Pancreas (tissue), 10 donors: ENCODE measurements at regions not wholly inside any gene's neighbourhood (a gene's known extent, or its start where the extent isn't known, plus 50 kb on each side); places are given as distances from the start of the nearest gene placed in this dataset.

Source experiments
- ATAC-seq, 4 donors: fragments of 200-7000 bp; cut with Tn5 transposase; one replicate each; pipeline versions ENCODE4 v1.8.0 to v1.9.1; 2020; ENCODE audit warnings: mild to moderate bottlenecking in 4 of 4, moderate library complexity in 4 of 4
- DNase-seq, 6 donors: peaks; one replicate each; pipeline ENCODE4 v3.0.0-alpha.2; 2020
- FAIRE-seq: peaks from 2 replicates; lab custom pipeline; 2012; peaks lifted over from hg19 to GRCh38; lab: Jason Lieb, UNC
- H3K27ac ChIP-seq, 4 donors: fragments of 200-600 bp; sonication (generic); 1 replicate in 3 of 4; 2 replicates in 1 of 4; pipeline versions ENCODE4 v1.5.0 to v1.8.0; 2020
- H3K27me3 ChIP-seq, 4 donors: fragments of 200-600 bp; one replicate each; pipeline ENCODE4 v1.8.0; 2021
- H3K36me3 ChIP-seq, 3 donors: fragments of 200-600 bp; sonication (generic) in 1 of 3; one replicate each; pipeline versions ENCODE4 v1.5.0 to v1.8.0; 2020 to 2021
- H3K4me1 ChIP-seq, 3 donors: fragments of 200-600 bp; one replicate each; pipeline ENCODE4 v1.8.0; 2021
- H3K4me3 ChIP-seq, 4 donors: fragments of 200-600 bp; sonication (generic) in 2 of 4; one replicate each; pipeline versions ENCODE4 v1.5.0 to v1.8.0; 2020 to 2021
- H3K9me3 ChIP-seq, 4 donors: fragments of 200-600 bp; one replicate each; pipeline ENCODE4 v1.8.0; 2021
- CTCF ChIP-seq, 4 donors: fragments of 200-600 bp; sonication (generic) in 3 of 4; IDR thresholded peaks; one replicate each; pipeline versions ENCODE4 v1.5.0 to v1.8.0; 2021; ENCODE audit warnings: antibody characterized with exemption in 4 of 4
- WGBS, 2 donors: extraction: QIAGEN DNeasy Blood & Tissue Kit; methylation state at CpG; one replicate each; pipeline ENCODE4 v1.1.7; 2013; 5-methylcytosine and 5-hydroxymethylcytosine counted together
- intact Hi-C, 3 donors: fragments of 100-400 bp; cut with DNase I; formaldehyde crosslinking; loops; one replicate each; pipeline versions ENCODE4 v1.11.1 to v1.14.2; 2022
- donor health status: healthy with polysubstance abuse.
- donor health status: DM: no; HTN: no; CAD: no; lungs with moderate emphysema.
- donor health status: DM: no; HTN: no; CAD: no.
- donor health status: control.
- donor health status: control.
- donor health status: Bipolar disorder and iron deficiency.
- donor health status: DM: yes; HTN: yes; CAD: no.
- donor health status: DM: no; HTN: no; CAD: no.
- donor health status: DM: no; HTN: no; CAD: no.
- donor health status: DM: yes; HTN: yes; CAD: no.

- WGBS, 2 donors = 63 to 69% methylated on average over 6 of the region's 6 CpGs
- FAIRE-seq = no peak
Observed at GRCh38 chrX:30957753-30958152, 68.7 kb upstream of the TAB3 start.

GRCh38 chrX:30955687-30956086 is 66.6 kb upstream of the TAB3 start:
- intact Hi-C loops = no loop called here
- 77 to 81% methylated on average over 3 of the region's 3 CpGs for WGBS, 2 donors
- Histone ChIP-seq H3K27ac (no peak overlapping the region), H3K9me3 (no peaks in the 10 kb centered on the region), H3K4me3 (no peak overlapping the region), H3K27me3 (no peaks in the 10 kb centered on the region), H3K36me3 (no peaks in the 10 kb centered on the region), H3K4me1 (no peaks in the 10 kb centered on the region)
- FAIRE-seq = no peak
- no peak for DNase-seq
- TF ChIP-seq CTCF (IDR thresholded peaks at IDR 0.05) = no peak
- ATAC-seq = no peak

More at GRCh38 chrX:30957753-30958152, 68.7 kb upstream of the TAB3 start:
- Histone ChIP-seq H3K36me3 (no peaks in the 10 kb centered on the region), H3K27ac (no peak overlapping the region), H3K4me3 (no peak overlapping the region), H3K27me3 (no peaks in the 10 kb centered on the region), H3K9me3 (no peaks in the 10 kb centered on the region), H3K4me1 (no peaks in the 10 kb centered on the region)
- ATAC-seq (peak in 3 of 4 donors; percentile 14 to 43 (median 20)), DNase-seq (no peak)
- no peak for TF ChIP-seq CTCF (IDR thresholded peaks at IDR 0.05)
- intact Hi-C loops = no loop called here

GRCh38 chrX:30951003-30951402 is 61.9 kb upstream of the TAB3 start:
- no peak for FAIRE-seq
- no peak for ATAC-seq
- no peak for TF ChIP-seq CTCF (IDR thresholded peaks at IDR 0.05)

GRCh38 chrX:30950391-30950790 is 61.3 kb upstream of the TAB3 start:
- no peaks in the 10 kb centered on the region for H3K9me3 ChIP-seq
- H3K4me3 ChIP-seq = no peak overlapping the region
- TF ChIP-seq CTCF (IDR thresholded peaks at IDR 0.05) = no peak
- no peaks in the 10 kb centered on the region for H3K36me3 ChIP-seq
- no peak overlapping the region for H3K27ac ChIP-seq
- WGBS, 2 donors = 61 to 79% methylated on average over 2 of the region's 2 CpGs
- FAIRE-seq = no peak
- no peaks in the 10 kb centered on the region for H3K27me3 ChIP-seq
- H3K4me1 ChIP-seq = no peaks in the 10 kb centered on the region
- no peak for DNase-seq
- intact Hi-C loops = no loop called here
- ATAC-seq = no peak

More at GRCh38 chrX:30951003-30951402, 61.9 kb upstream of the TAB3 start:
- Histone ChIP-seq H3K27ac (no peak overlapping the region), H3K4me1 (no peaks in the 10 kb centered on the region), H3K9me3 (no peaks in the 10 kb centered on the region), H3K36me3 (no peaks in the 10 kb centered on the region), H3K4me3 (no peak overlapping the region), H3K27me3 (no peaks in the 10 kb centered on the region)
- intact Hi-C loops = no loop called here
- DNase-seq = no peak

- TF ChIP-seq CTCF (IDR thresholded peaks at IDR 0.05) = no peak
- intact Hi-C loops = no loop called here
- ATAC-seq = no peak
- no peak for DNase-seq
- Histone ChIP-seq H3K4me3 (no peak overlapping the region), H3K9me3 (no peaks in the 10 kb centered on the region), H3K27me3 (no peaks in the 10 kb centered on the region), H3K27ac (no peak overlapping the region), H3K36me3 (no peaks in the 10 kb centered on the region), H3K4me1 (no peaks in the 10 kb centered on the region)
- no peak for FAIRE-seq
- WGBS, 2 donors = 56 to 87% methylated on average over 4 of the region's 4 CpGs
Observed at GRCh38 chrX:30949554-30949953, 60.5 kb upstream of the TAB3 start.
